ENCODE measurements at regions not wholly inside any gene's neighbourhood (a gene's known extent, or its start where the extent isn't known, plus 50 kb on each side); places are given as distances from the start of the nearest gene placed in this dataset.

DNA sequence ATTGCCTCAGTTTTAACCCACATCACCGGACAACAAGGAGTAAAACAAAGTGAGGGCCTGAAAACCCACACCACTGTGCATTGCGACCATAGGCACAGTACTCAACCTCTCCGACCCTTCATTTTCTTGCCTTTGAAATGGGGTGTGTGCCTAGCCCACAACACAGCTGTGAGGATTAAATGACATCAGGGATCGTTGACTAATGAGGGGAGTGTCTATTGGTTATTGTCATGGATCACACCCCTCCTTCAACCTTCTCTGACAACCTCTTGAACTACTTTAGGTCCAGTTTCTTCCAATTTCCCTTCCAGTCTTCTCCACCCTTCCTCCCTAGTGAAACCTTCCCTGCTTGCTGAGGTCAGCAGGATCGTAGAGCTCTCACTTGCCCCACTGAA, 89.5 kb downstream of the HES1 start:
- DNase-seq (ENCODE audit: low read depth) = no peak
- TF ChIP-seq, protein P1, sequence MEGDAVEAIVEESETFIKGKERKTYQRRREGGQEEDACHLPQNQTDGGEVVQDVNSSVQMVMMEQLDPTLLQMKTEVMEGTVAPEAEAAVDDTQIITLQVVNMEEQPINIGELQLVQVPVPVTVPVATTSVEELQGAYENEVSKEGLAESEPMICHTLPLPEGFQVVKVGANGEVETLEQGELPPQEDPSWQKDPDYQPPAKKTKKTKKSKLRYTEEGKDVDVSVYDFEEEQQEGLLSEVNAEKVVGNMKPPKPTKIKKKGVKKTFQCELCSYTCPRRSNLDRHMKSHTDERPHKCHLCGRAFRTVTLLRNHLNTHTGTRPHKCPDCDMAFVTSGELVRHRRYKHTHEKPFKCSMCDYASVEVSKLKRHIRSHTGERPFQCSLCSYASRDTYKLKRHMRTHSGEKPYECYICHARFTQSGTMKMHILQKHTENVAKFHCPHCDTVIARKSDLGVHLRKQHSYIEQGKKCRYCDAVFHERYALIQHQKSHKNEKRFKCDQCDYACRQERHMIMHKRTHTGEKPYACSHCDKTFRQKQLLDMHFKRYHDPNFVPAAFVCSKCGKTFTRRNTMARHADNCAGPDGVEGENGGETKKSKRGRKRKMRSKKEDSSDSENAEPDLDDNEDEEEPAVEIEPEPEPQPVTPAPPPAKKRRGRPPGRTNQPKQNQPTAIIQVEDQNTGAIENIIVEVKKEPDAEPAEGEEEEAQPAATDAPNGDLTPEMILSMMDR (IDR thresholded peaks at IDR 0.05; ENCODE audit: insufficient read depth, low read length) = no peak
- H3K4me3 ChIP-seq (ENCODE audit: low read depth, low read length) = no peak overlapping the region

DNA sequence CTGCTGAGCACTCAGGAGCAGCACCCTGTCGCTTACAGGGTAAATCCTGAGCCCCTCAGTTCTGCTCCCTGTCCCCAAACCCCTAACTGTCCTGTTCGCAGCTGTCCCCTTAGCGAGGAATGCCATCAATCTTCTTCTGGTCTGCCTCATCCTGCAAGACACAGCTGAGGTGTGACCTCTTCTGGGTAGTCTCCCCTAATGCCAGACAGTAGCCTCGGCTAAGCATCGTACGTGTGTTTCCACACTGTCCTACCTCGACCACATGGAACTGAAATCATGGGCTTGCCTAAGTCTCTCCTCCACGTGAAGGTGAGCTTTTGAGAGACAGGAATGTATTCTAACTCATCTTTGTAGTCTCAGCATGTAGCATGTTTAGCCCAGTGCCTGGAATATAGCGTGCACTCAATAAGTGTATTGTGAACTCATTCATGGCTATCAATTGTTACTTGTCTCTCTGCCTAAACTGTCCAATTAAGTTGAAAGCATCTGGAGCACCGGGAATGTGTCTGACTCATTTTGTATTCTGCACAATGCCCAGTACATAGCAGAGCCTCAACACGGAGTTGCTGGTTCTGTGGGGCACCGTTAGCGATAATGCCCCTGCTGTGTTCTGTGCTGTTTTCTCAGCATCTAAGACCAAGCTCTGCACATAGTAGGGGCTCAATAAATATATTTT, 90.2 kb downstream of the HES1 start:
- TF ChIP-seq, protein P1 (IDR thresholded peaks at IDR 0.05; ENCODE audit: insufficient read depth, low read length) = no peak
- DNase-seq (ENCODE audit: low read depth) = no peak
- H3K4me3 ChIP-seq (ENCODE audit: low read depth, low read length) = no peak overlapping the region

DNA sequence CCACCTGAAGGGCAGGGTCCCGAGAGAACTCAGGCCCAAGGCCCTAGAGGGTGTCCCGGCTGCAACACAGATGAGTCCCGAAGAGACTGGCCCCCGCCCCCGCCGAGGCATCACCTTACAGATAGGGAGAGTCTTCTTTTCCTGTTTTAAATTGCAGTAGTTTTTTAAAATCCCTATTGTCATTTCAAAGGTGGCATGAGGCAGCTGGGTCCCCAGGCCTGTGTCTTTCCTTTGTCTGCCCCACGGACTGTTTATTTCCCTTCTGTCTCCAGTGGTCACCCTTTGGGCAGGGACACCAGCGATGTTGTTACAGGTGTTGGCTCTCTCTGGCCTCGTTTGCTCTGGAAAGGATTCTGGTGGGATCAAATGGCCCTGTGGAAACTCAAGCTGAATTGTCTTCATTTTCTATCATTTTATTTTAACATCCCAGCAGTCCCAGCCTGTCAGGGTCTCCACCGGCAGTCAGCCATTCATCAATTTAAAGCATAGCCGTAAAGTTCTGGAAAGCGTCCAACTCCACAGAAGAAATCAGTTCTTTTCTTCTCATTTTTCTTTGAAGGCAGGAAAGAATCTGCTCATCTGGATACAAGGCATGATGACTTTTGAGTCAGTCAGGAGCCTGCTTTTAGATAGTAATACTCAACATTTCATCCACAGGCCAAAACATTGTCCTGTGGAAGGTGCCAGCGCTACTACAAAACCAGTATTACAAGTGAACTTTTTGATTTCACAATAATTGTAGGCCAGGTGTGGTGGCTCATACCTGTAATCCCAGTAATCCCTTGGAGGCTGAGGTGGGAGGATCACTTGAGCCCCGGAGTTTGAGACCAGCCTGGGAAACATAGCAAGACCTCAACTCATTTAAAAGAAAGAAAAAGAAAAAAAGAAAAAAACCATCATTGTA, 96.2 kb downstream of the HES1 start:
- DNase-seq (ENCODE audit: low read depth) = no peak
- H3K4me3 ChIP-seq (ENCODE audit: low read depth, low read length) = no peak overlapping the region
- TF ChIP-seq, protein P1 (IDR thresholded peaks at IDR 0.05; ENCODE audit: insufficient read depth, low read length) = no peak

DNA sequence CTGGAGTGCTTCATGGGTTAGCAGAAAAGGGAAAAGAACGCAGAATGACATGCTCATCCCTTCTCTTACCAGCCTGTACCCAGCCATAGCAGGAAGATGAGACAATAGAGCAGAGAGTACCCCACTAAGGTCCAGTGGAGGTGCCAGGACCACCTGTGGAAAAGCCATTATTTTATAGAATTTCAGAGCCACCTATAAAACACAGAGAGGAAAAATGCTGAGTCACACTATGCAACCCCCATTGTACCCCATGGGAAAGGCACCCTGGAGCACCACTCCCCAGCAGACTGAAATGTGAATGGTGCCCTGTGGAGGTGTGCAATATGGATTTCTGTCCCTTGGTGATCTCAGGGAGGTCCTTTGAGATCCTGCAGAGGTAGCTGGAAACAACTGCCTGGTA, 97.2 kb downstream of the HES1 start:
- TF ChIP-seq, protein P1 (IDR thresholded peaks at IDR 0.05; ENCODE audit: insufficient read depth, low read length) = no peak
- H3K4me3 ChIP-seq (ENCODE audit: low read depth, low read length) = no peak overlapping the region
- no peak for DNase-seq (ENCODE audit: low read depth)

DNA sequence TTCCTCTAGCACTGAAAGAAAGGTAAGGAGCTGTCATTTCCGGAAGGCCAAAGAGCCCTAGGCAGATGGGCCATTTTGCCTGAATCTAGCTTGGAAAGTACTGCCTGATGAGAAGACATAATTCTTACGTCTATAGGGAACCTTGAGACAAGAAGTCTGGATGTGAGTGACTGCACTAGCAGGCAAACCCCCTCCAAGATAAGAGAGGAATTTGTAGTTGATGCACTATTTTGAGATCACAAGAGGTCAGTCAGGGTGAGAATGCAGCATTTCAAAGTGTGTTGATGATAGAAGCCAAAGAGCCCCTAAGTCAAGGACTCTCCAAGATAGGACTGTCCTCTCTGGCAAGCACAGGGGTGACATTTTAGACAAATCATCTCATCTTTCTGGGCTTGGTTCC, 99.2 kb downstream of the HES1 start:
- no peak overlapping the region for H3K4me3 ChIP-seq (ENCODE audit: low read depth, low read length)
- TF ChIP-seq, protein P1 (IDR thresholded peaks at IDR 0.05; ENCODE audit: insufficient read depth, low read length) = no peak
- no peak for DNase-seq (ENCODE audit: low read depth)

DNA sequence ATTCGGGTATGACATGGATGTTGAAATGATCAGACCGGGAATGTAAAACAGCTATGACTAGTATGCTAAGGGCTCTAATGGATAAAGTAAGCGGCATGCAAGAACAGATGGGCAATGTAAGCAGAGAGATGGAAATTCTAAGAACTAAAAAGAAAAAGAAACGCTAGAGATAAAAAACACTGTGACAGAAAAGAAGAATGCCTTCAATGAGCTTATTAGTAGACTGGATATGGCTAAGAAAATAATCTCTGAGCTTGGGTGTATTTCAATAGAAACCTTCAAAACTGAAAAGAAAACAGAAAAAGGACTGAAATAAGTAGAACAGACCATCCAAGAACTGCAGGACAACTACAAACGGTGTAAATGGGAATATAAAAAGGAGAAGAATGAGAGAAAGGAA, 101.2 kb downstream of the HES1 start:
- DNase-seq (ENCODE audit: low read depth) = no peak
- no peak overlapping the region for H3K4me3 ChIP-seq (ENCODE audit: low read depth, low read length)
- TF ChIP-seq, protein P1 (IDR thresholded peaks at IDR 0.05; ENCODE audit: insufficient read depth, low read length) = no peak
